NB4 (cell line): ENCODE measurements at regions not wholly inside any gene's neighbourhood (a gene's known extent, or its start where the extent isn't known, plus 50 kb on each side); places are given as distances from the start of the nearest gene placed in this dataset.

Experiments used
- DNase-seq: peaks from one replicate; pipeline ENCODE4 v3.0.0; 2010; ENCODE audit warnings: low read depth
- H3K4me3 ChIP-seq: one replicate; pipeline ENCODE4 v1.5.1; 2011; ENCODE audit warnings: mild to moderate bottlenecking, low read depth, low read length, moderate library complexity
- MYC ChIP-seq: IDR thresholded peaks from 2 replicates; pipeline ENCODE4 v1.6.1; 2011; ENCODE audit warnings: low read depth, low read length
- POLR2A ChIP-seq: IDR thresholded peaks from 2 replicates; pipeline ENCODE4 v1.6.1; 2011; ENCODE audit warnings: mild to moderate bottlenecking; ENCODE audit not compliant: insufficient read length; ENCODE audit errors: extremely low read depth
- TF ChIP-seq, protein P1 (sequence below): IDR thresholded peaks from 2 replicates; pipeline ENCODE4 v1.6.1; 2011; ENCODE audit warnings: low read depth, low read length
- TF ChIP-seq, protein P2 (sequence below): IDR thresholded peaks from one replicate; pipeline ENCODE4 v1.5.1; 2012; ENCODE audit warnings: low read depth, low read length

DNA sequence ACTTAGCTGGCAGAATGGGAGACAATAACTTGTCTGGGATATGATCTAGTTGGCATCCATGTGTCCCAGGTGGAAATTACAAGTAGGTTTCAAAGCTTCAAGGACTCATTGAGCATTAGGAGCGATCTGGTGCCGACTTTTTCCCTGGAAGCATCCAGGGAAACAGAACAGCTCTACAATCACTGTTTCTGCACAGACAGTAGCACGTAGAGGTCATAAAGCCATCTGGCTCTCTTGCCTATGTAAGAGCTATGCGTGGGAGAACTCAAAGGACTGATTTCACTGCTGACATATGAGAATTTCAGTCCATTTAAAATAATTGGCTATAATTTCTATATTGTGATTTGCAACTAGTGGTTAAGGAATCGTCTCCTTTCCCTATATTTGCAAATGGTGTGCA, 791.7 kb downstream of the REEP3 start:
- TF ChIP-seq, protein P1, sequence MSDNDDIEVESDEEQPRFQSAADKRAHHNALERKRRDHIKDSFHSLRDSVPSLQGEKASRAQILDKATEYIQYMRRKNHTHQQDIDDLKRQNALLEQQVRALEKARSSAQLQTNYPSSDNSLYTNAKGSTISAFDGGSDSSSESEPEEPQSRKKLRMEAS = no peak
- TF ChIP-seq, protein P2, sequence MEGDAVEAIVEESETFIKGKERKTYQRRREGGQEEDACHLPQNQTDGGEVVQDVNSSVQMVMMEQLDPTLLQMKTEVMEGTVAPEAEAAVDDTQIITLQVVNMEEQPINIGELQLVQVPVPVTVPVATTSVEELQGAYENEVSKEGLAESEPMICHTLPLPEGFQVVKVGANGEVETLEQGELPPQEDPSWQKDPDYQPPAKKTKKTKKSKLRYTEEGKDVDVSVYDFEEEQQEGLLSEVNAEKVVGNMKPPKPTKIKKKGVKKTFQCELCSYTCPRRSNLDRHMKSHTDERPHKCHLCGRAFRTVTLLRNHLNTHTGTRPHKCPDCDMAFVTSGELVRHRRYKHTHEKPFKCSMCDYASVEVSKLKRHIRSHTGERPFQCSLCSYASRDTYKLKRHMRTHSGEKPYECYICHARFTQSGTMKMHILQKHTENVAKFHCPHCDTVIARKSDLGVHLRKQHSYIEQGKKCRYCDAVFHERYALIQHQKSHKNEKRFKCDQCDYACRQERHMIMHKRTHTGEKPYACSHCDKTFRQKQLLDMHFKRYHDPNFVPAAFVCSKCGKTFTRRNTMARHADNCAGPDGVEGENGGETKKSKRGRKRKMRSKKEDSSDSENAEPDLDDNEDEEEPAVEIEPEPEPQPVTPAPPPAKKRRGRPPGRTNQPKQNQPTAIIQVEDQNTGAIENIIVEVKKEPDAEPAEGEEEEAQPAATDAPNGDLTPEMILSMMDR = no peak
- no peak for TF ChIP-seq MYC
- TF ChIP-seq POLR2A = no peak
- no peak overlapping the region for H3K4me3 ChIP-seq
- no peak for DNase-seq

DNA sequence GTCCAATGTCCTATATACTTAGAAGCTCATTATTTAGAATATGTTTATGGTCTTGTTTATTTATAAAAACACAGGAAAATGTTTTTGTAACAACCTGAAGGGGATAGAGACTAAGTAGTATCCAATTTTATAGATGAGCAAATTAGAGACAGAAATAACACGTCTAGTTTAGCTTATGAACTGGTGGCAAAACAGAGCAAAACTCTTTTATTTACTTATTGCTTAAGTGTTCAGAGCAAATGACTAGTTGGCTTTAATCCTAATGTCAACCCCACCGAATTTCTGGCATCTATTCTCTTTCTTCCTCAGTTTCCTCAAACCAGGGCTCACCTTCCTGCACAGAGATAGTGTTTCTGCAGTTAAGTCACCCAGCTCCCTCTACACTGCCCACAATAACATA, 792.8 kb downstream of the REEP3 start:
- DNase-seq = no peak
- TF ChIP-seq MYC = no peak
- TF ChIP-seq, protein P2 = no peak
- TF ChIP-seq POLR2A = no peak
- TF ChIP-seq, protein P1 = no peak
- H3K4me3 ChIP-seq = no peak overlapping the region

DNA sequence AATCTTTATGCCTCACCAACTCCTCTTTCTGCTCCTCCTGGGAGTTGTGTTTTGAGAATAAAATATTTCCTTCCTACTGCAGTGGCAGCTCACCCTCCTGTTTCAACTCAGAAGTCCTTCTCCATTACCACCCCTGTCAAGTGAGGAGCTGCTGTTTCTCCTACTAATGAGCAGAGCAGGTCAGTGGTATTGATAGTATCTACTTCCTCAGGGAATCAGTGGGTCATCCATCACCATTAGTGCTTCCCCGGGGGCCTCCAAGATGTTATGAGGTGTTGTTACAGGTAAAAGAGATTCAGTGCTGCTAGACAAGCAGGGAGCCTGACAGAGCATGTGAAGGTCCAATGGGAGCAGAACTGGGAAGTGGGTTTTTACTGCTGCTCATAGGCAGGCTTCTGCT, 795.2 kb downstream of the REEP3 start:
- TF ChIP-seq MYC = no peak
- TF ChIP-seq, protein P2 = no peak
- no peak for TF ChIP-seq POLR2A
- TF ChIP-seq, protein P1 = no peak
- no peak overlapping the region for H3K4me3 ChIP-seq
- DNase-seq = no peak

DNA sequence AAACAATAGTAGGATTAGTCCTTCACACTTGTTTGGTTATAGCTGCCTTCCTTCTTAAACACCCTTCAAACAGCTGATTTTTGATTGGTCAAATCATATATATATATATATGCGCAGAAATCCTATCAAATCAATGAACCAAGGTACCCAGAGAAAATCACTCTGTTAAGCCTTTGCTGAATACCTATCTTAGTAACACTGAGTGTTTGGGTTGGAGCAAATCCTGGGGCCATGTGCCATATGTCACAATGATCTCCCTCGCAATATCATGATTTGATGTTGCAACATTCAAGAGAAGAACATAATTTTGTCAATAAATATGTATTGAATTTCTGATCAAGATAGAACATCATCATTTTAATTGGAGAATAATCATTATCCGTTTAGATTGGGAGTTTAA, 795.6 kb downstream of the REEP3 start:
- no peak for DNase-seq
- no peak for TF ChIP-seq MYC
- TF ChIP-seq, protein P1 = no peak
- TF ChIP-seq POLR2A = no peak
- TF ChIP-seq, protein P2 = no peak
- no peak overlapping the region for H3K4me3 ChIP-seq

DNA sequence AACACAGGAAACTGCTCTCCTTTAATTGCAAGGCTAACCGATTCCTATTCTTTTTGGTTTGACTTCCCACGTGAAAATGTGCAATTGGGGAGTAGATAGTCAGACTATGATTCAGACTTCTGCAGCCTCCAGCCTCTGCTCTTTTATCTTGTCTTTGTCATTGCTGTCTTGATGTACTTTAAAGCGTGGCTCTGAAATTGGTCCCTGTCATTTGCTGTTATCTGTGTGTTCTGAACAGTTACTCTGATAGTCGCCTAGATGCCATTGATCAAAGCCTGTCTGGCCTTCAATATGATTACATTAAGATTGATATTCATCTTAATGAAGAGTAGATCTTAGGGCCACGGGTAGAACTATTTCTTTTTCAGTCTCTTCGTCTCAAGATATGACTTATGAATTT, 799.2 kb downstream of the REEP3 start:
- H3K4me3 ChIP-seq = no peak overlapping the region
- DNase-seq = no peak
- TF ChIP-seq, protein P1 = no peak
- TF ChIP-seq POLR2A = no peak

DNA sequence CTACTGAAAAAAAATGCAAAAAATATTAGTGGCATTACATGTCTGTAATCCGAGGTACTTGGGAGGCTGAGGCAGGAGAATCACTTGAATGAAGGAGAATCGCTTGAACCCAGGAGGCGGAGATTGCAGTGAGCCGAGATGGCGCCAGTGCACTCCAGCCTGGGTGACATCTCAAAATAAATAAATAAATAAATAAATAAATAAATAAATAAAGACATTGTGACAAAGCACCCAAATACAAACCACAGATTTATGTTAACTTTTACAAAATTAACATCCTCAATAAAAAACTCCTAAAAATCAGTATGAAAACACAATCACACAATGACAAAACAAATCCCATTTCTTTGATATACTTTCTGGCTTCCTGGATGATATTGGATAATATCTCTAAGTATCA, 808.3 kb downstream of the REEP3 start:
- no peak for DNase-seq
- H3K4me3 ChIP-seq = no peak overlapping the region
- TF ChIP-seq MYC (no peak), POLR2A (no peak)
- TF ChIP-seq, protein P2 = no peak
- TF ChIP-seq, protein P1 = no peak
